HG03575 (cell line): ENCODE measurements at regions not wholly inside any gene's neighbourhood (a gene's known extent, or its start where the extent isn't known, plus 50 kb on each side); places are given as distances from the start of the nearest gene placed in this dataset.

Experiments used
- ATAC-seq: cut with Tn5 transposase; IDR thresholded peaks from one replicate; pipeline ENCODE4 v1.9.1; 2021; ENCODE audit not compliant: unreplicated experiment, insufficient number of reproducible peaks, low FRiP score; ENCODE audit errors: extremely low read depth

DNA sequence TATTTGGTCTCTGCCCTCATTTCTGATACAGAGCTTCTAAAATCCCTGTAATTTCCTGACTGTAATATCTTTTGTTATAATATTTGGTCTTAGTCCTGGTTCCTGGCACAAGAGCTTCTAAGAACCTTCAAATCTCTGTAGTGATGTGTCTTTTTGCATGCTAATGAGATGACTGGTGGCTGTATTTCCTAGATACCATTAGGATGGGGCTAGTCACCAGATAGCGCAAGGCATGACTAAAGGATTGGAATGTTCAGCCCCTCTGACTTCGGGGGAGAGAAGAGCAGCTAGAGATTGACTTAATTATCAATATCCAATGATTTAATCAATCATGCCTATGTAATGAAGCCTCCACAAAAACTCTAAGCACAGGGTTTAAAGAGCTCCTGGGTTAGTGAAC, 620.8 kb upstream of the ACVR2A start:
- no peak for ATAC-seq

DNA sequence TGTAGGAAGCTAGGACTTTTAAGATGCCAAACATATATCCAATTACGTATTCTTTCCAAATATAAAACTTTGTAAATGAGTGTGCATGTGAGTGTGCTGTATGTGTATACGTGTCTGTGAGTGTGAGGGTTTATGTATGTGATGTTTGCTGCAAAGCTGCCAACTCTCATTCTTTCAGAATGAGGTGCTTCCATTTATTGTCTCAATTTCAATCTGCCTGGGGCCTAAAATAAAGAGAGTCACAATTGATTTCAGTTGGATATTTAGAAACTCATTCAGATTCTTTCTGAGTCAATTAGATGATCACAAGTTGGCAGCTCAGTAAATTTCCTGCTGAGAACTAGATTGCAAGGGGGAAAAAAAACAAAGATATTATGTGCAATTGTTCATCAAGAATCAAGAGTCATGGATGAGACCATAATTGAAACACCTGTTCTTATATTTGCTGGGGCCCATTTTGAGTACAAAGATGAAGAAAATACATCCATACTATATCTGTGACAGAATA, 621.2 kb upstream of the ACVR2A start:
- no peak for ATAC-seq

DNA sequence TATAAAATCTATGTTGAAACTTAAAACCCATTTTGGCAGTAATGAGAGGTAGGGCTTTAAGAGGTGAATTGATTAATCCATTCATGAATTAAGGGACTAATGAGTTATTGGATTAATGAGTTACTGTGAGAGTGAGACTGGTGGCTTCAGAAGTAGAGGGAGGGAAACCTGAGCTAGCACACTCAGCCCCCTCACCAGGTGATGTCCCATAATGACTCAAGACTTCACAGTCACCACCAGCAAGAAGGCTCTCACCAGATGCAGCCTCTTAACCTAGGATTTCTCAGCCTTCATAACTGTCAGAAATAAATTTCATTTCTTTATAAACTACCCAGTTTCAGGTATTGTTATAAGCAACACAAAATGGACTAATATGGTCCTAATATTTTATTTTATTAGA, 621.7 kb upstream of the ACVR2A start:
- no peak for ATAC-seq

DNA sequence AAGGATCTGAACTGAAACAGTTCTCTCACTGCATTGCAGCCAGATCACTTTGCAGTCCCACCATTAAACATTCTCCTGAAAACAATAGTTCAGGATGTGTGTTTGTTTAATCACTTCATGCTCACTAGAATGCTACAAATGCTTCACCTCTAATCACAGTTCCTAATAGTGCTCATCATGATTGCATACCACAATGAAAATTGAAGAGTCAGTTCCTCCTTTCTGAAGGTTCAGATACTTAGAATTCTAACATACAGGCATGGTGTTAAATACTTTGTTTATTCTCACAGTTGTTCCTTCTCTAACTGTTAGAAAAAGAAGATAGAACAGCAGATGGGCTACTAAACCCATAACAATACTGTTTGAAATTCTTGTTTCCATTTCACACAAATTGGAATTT, 622.3 kb upstream of the ACVR2A start:
- no peak for ATAC-seq

DNA sequence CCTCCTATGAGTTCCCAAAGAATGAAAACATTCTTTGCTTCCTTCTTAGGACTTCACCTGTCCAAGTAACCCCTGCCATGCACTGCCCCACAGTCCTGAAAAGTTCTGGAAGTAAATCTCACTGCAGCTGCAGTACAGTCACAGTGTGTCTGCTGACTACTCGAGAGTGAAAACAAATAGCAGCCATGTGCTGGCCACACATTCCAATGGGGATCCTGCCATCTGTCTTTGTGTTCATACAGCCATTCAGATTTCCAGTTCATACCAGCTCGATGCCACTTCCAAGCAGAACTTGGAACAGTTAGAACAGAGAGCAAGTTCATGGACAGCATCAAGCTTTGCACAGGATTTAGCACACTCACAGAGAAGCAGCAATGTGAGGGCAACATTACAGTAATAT, 629.9 kb upstream of the ACVR2A start:
- no peak for ATAC-seq

DNA sequence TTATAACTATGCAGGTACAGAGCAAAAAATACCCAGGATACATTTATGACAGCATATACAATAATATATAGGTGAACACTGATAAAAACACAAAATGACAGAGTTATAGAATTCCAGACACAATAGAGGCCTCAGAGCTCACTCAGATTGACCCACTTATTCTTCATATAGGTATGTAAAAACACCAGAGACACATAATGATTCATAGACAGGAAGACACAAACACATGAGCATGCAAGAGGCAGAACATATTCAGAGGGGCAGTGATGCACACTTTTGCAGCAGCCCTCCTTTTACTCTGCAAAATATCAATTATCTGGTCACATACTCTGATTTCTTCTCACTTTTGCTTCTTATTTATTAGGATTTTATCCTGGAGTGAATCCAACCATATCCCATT, 633.3 kb upstream of the ACVR2A start:
- no peak for ATAC-seq

DNA sequence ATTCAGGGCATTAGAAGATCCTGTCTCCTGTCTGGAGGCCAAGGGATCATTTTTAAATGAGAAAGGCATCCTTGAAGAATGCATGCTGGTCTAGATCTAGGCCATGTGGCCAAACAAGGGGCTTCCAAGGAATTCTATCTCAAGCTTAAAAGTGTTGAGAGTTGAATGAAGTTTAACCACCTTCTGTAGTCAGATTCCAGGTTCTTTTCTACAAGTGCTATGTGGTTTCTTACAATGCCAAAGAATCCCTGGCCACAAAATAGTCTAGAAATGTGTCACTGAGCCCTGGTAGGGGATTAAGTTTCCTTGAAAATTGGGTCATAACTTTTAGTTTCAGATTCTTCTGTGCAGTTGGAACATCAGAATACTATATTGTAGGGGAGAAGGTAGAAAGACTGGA, 640.7 kb upstream of the ACVR2A start:
- no peak for ATAC-seq

DNA sequence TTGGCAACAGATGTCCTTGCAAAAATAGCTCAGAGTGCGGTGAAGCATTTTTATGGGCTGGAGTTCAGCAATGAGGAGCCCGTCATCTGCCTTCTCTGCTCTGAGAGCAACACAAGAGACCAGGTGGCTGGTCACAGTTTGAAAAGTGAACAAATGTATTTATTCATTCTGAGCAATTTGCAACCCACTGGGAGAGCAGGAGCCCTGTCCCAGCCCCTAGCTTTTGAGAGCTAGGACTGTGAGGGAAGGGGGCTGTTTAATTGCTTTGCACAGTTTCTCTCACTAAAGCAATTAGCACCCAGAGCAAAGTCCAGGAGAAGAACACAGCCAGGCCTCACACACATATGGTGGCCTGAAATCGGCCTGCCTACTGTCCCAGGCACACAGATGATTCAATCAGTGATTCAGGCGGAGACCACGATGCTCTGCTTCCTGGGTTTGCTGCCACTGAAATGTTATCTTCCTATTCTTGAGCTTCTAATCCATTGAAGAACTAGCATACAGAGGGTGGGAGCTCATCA, 646.1 kb upstream of the ACVR2A start:
- no peak for ATAC-seq

DNA sequence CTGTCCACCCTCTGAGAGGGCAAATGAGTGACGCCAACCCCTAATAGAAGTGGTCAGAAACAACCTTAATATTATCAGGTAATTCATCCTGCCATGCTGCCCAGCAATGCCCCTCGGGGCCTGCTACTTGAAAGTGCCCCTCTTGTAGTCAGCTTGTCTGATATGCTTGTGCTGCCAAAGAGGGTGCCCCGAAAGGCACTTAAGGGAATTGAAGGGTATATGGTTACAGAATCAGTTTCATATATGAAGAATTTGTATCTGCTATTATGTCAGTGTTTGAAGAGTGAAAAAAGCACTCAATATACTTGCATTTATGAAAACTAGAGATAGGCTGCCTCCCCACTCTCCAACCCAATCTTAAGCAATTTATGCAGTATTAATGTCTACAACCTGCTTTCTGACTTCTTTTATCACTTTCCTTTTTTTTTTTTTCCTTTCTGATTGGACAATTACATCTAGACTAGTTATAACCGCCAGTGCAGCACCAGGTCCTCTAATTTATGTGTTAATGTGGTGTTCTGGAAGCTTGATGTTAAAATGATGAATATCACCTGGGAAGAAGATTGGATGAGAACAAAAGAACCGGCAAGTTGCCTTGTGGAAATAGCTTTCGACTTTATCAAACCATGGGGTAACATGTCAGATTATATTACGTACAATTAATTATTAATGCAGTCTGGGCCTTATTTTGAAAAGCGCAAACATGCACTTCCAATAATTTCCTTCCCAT, 646.9 kb upstream of the ACVR2A start:
- ATAC-seq, result no peak

DNA sequence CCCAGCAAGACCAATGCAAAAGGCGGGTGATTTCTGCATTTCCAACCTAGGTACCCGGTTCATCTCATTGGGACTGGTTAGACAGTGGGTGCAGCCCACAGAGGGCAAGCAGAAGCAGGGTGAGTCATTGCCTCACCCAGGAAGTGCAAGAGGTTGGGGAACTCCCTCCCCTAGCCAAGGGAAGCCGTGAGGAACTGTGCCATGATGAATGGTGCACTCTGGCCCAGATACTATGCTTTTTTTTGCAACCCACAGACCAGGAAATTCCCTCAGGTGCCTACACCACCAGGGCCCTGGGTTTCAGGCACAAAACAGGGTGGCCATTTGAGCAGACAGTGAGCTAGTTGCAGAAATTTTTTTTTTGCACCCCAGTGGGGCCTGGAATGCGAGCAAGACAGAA, 662.6 kb upstream of the ACVR2A start:
- ATAC-seq, result peak; percentile 69

DNA sequence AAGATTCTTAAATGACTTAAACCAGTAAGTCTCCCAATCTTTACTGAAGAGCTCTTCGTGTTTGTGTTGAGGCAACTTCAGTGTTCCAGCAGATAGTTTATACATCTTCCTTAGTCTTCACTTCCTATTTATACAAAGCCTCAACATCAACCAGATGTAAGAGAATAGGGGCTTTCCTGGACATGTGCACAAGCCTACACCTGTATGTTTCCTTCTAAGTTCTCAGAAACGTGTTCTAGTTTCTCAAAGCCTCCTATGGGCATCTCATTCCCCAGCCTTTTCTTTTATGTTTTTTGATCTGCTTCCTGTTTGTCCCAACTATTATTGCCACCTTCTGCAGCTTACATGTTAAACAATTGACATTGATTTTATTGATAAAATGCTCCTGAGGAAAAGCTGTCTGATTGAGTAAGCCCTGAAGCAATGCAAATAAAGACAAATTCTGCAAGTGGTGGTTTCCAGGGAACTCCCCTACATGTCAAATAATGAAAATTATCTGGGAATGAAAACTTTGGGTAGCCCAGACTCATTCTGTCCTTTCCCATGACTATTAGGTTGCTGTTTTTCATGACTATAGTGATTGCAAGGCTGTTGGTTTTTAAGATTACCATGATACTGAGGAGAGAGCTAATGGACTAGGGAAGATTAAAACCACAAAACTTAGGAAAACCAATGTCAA, 663.3 kb upstream of the ACVR2A start:
- peak; percentile 41 for ATAC-seq

DNA sequence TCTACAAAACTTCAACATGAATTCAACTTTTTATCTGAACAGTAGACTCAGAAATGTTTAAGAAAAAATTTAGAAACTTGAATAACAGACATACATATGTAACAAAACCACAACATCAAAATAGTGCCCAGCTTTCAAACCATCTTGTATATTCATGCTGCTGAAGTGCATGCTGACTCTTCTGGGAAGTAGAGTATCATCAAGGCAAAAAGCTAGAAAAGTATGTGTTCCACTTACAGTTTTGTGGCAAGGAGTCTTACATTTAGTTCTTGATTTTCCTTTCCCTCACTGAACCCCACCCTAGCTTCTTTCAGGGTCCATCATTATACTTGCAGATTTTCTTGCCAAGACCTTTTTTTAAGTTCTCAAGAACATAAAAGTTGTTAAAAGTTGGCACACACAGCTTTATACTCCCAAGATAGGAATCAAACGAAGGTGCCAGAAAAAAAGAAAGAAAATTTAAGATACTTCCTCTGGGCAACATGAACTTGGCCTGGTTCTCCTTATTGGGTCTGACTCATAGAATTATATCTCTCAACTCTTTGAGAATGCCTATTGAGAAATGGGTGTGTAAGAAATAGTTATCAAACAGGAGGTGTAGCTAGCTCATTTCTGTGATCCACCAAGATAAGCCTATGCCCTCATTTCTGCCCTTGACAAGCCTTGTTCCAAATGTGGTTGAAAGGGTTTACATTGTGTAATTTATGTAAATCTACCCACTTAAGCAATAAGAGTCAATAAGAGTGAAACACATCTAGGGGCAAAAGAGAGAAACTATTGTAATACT, 667.6 kb upstream of the ACVR2A start:
- ATAC-seq, result no peak

DNA sequence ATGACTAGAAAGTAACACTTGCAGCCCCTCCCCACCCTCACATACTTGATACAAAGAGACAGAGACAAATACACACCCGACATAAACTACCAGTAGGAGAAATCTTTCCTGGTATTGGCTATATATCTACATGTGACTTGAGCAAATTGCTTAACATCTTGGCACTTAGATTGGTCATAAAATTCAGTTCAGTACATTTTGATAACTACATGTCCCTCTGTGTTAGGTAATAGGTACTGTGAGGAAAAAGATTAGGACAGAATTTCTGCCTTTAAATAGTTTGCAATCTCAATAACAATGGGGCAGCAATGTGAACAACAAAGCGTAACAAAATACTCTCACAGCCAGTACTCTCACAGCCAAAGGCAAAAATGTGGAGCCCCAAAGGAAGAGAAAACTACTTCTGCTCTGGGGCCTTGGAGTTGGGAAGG, 670.0 kb upstream of the ACVR2A start:
- no peak for ATAC-seq

DNA sequence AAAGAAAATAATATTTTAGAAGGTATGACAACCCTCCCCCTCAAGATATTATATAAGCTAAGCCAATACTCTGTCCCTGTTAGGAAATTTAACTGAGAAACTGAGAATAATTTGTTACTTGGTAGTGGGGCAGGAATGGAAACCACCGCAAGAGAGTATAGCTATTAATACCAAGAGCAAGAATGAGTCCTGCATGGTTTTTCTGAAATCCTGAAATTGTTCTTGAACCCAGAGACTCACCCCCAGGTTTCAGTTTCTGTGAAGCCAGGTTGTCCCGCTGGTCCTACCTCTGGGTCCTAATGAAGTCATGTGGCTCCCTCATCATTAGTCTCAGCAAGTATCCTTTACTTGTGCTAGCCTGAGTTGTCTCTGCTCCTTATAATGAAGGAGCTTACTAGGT, 671.0 kb upstream of the ACVR2A start:
- ATAC-seq, result no peak

DNA sequence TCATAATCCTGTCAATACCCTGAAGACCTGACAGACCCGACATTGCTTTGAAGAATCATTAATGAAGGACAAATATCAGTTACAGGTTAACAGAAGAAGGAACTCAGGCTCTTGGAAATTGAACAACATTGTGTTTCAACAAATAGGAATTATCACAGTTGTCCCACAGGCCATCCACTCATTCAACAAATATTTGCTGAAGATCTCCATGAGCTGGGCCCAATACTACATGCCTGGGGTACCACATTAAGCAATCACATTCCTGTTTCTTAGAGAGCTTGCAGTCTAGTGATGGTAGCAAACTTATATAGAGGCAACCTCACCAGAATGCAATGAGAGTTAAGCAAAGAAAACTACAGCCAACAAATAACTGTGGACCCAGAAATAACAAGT, 671.6 kb upstream of the ACVR2A start:
- no peak for ATAC-seq

DNA sequence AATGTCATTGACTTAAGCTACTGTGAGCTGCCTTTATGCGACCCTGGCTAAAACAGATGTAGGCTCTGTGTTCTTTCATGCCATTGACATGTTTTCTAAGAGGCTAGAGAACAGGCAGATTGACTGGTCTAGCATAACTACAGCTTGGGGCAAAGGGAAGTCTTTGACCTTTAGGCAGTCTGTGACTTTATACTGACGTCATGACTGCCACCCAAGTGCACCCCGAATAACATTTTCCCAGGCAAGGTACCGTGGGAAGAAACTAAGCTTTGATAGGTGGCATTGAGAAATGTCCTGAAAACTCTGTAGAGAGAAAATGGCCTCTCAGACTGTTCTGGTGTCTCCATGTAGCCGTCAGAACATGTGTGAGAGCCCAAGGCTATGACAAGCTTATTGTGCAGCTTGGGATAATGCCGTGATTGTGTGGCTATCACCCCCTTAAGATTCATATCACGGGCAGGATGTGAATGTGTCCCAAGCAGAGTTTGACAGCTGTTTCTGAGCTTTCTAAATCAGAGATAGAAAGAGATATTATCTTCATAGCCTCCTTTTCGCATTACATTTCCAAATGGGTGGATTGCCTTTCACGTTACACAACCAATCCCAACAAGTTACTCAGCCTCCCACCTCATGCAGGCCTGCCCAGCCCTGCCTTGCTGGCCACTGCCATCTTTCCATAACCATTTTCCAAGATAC, 672.2 kb upstream of the ACVR2A start:
- no peak for ATAC-seq

DNA sequence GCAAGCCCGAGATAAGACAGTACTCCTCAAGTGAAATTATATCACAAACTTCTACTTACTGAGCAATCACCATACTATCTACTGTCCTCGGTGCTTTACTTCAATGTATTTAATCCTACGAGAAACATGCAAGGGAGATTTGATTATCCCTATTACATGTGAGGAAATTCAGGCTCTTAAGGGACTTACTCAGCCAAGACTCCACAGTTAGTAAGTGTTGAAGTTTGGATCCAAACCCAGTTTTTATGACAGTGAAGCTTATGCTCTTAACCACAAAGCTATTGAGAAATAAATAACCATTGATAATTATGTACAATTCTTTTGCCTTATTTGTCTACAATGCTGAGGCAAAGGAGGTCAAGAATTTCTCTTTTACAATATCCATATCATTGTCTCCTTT, 672.9 kb upstream of the ACVR2A start:
- ATAC-seq, result no peak

DNA sequence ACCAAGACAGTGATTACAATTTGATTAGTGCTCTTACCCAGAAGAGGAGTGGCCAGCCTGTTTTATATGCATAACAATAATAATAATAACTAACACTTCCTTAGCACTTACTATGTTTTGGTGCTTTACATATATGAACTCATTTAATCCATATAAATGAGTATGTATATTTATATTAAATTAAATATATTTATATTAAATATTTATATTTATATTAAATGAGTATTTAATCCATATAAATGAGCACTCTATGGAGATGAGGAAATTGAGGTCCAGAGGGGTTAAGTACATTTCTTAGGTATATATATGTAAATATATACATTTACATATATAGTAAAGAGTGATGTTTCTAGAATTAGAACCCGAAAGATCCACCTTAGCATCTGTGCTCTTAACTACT, 673.9 kb upstream of the ACVR2A start:
- no peak for ATAC-seq

DNA sequence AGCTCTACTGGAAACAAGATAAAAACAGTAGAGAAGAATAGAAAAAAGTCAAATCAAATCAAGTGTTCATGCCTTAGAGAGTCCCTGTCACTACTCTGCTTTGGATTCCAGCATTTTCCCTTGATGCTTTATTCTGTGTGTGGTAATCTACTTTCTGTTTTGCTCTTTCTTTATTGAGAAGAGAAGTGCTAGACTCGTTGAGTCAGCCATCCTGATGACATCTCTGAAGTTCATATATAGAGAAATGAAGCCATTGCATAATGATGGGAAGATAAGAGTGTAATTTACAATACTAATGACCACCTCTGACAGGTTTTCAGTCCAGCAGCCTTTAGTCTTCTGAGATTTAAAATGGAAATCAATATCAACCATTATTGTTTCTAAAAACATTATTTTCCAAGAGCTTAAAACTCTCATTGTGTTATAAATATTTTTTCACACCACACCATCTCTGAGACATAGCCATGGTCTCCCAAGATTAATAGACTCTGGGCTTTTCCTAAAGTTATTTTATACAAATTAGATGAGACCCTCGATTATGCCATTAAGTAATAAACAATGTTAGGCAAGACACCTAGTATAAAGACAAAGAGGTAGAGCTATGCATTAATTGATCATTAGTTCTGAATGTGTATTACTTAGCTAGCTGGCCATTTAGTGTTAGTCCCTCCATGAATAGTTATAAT, 679.0 kb upstream of the ACVR2A start:
- ATAC-seq, result no peak
